ENCODE measurements at regions not wholly inside any gene's neighbourhood (a gene's known extent, or its start where the extent isn't known, plus 50 kb on each side); places are given as distances from the start of the nearest gene placed in this dataset.

DNA sequence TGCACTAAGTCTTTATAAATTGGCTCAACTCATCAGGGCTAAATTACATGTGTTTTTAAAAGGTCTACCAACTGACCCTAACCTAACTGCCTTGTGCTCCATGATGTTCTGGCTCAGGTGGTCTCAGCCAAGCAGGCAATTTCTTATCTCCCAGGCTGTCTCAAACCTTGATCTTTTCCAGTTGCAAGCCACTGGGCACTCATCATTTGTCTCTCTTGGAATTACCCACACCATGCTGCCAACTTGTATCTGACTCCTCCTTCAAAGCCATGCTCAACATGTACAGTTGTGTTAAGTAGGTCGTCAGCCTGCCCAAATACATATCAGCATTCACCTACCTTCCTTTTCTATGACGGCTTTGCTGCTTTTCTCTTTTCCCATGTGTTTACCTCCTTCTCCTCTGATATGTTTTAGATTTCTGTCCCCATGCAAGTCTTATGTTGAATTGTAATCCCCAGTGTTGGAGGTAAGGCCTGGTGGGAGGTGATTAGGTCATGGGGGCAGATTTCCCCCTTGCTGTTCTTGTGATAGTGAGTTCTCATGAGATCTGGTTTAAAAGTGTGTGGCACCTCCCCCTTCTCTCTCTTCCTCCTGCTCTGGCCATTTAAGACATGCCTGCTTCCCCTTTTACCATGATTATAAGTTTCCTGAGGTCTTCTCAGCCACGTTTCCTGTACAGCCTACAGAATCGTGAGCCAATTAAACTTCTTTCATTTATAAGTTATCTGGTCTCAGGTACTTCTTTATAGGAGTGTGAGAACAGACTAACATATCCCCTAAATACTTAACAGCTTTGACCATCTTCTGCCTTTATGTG is 130.0 kb downstream of the ELAPOR2 start:
- H3K27me3 Mint-ChIP-seq (ENCODE audit: insufficient read depth): peaks cover 3% of the 10 kb centered on the region; the same call in 1 of the 2 replicates
- TF ChIP-seq, protein P1, sequence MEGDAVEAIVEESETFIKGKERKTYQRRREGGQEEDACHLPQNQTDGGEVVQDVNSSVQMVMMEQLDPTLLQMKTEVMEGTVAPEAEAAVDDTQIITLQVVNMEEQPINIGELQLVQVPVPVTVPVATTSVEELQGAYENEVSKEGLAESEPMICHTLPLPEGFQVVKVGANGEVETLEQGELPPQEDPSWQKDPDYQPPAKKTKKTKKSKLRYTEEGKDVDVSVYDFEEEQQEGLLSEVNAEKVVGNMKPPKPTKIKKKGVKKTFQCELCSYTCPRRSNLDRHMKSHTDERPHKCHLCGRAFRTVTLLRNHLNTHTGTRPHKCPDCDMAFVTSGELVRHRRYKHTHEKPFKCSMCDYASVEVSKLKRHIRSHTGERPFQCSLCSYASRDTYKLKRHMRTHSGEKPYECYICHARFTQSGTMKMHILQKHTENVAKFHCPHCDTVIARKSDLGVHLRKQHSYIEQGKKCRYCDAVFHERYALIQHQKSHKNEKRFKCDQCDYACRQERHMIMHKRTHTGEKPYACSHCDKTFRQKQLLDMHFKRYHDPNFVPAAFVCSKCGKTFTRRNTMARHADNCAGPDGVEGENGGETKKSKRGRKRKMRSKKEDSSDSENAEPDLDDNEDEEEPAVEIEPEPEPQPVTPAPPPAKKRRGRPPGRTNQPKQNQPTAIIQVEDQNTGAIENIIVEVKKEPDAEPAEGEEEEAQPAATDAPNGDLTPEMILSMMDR (IDR thresholded peaks at IDR 0.05): no peak
- H3K4me1 Mint-ChIP-seq (ENCODE audit: low read depth): peaks cover 9% of the 10 kb centered on the region
- no peak overlapping the region for H3K27ac Mint-ChIP-seq
- no peak for DNase-seq
- H3K36me3 Mint-ChIP-seq (ENCODE audit: low read depth): no peaks in the 10 kb centered on the region
- no peak overlapping the region for H3K4me3 Mint-ChIP-seq
- no peaks in the 10 kb centered on the region for H3K9me3 Mint-ChIP-seq

DNA sequence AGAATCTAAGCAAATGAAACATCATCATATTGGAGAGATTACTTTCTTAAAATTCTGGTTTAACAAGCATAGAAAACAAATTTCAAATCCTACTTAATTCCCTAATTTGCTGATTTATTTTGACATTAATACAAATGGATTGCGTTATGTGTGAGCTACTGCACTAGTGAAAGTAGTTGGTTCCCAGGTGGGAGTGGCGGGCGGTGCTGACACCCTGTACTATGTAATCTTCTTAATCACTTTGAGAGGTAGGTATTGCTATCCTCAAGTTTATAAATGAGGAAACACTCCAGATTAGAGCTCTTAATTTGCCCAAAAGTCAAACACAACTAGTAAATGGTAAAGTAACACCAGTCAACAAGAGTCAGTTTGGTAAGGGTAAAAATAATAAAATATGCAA is 131.1 kb downstream of the ELAPOR2 start:
- Mint-ChIP-seq H3K27me3 (ENCODE audit: insufficient read depth) (no peaks in the 10 kb centered on the region), H3K4me3 (no peak overlapping the region), H3K4me1 (ENCODE audit: low read depth) (peaks cover 9% of the 10 kb centered on the region), H3K27ac (no peak overlapping the region), H3K36me3 (ENCODE audit: low read depth) (no peaks in the 10 kb centered on the region), H3K9me3 (no peaks in the 10 kb centered on the region)
- no peak for DNase-seq
- TF ChIP-seq, protein P1 (IDR thresholded peaks at IDR 0.05): no peak

DNA sequence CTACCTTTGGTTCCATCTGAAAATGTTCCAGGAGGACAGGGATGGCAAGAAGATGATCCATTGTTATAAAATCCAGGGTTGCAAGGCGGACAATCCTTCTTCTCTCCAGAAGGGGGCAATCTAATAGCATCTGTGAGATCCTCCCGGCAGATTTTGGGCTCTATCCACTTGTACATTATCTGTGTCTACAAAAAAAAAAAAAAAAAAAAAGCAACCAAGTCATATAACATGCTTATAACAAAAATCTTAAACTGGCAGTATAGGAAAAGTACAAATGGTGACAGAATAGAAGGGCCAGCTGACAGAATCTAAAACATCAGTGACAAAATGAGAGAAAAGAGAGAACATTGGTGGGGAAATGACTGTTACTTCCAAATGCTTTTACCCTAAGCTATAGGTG is 132.7 kb downstream of the ELAPOR2 start:
- Mint-ChIP-seq H3K4me3 (no peak overlapping the region), H3K27me3 (ENCODE audit: insufficient read depth) (no peaks in the 10 kb centered on the region), H3K27ac (no peak overlapping the region), H3K4me1 (ENCODE audit: low read depth) (peaks cover 2% of the 10 kb centered on the region), H3K36me3 (ENCODE audit: low read depth) (no peaks in the 10 kb centered on the region), H3K9me3 (no peaks in the 10 kb centered on the region)
- DNase-seq: peak; percentile 27
- TF ChIP-seq, protein P1 (IDR thresholded peaks at IDR 0.05): peak; percentile 84

DNA sequence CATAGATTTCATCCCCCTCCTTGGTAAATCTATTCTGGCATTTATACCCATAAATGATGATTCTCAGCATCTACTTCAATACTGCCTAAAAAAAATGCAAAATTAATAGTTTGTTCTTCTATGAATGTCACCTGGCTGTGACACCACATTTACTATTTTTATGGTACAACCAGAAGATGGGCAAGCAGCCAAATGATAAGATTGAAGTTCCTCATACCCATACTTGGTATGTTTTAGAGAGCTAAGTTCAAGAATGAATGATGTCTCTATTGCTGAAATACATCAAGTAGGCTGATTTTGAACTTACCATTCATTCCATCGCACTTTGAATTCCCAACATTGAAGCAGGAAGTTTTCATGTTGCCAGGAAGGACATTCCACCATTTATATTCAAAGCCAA is 134.2 kb downstream of the ELAPOR2 start:
- Mint-ChIP-seq H3K27me3 (ENCODE audit: insufficient read depth) (peaks cover 4% of the 10 kb centered on the region; the same call in 1 of the 2 replicates), H3K4me1 (ENCODE audit: low read depth) (no peaks in the 10 kb centered on the region), H3K4me3 (no peak overlapping the region), H3K9me3 (no peaks in the 10 kb centered on the region), H3K36me3 (ENCODE audit: low read depth) (no peaks in the 10 kb centered on the region), H3K27ac (no peak overlapping the region)
- DNase-seq: no peak
- TF ChIP-seq, protein P1 (IDR thresholded peaks at IDR 0.05): no peak

DNA sequence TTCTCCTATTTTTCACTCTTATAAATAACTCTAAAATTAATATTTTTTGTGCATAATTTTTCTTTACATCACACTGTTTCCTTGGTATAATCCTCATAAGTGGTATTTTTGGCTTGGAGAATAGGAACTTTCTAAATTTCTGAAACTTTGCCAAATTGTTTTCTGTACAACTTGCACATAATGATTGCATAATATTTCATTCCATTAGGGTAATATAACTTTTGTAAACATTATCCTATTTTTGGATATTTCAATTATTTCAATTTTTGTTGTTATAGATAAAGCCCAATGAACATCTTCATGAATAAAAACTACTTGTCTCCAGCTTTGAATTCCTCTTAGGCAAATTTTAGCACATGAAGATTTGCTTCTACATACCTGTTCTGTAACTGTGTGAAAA is 135.9 kb downstream of the ELAPOR2 start:
- no peaks in the 10 kb centered on the region for H3K9me3 Mint-ChIP-seq
- H3K27me3 Mint-ChIP-seq (ENCODE audit: insufficient read depth): peaks cover 5% of the 10 kb centered on the region; the same call in 1 of the 2 replicates
- H3K36me3 Mint-ChIP-seq (ENCODE audit: low read depth): no peaks in the 10 kb centered on the region
- no peak overlapping the region for H3K4me3 Mint-ChIP-seq
- no peak for DNase-seq
- H3K4me1 Mint-ChIP-seq (ENCODE audit: low read depth): no peaks in the 10 kb centered on the region
- no peak overlapping the region for H3K27ac Mint-ChIP-seq
- TF ChIP-seq, protein P1 (IDR thresholded peaks at IDR 0.05): no peak

Data from HFFc6 (cell line).